ENCODE measurements at regions not wholly inside any gene's neighbourhood (a gene's known extent, or its start where the extent isn't known, plus 50 kb on each side); places are given as distances from the start of the nearest gene placed in this dataset.

DNA sequence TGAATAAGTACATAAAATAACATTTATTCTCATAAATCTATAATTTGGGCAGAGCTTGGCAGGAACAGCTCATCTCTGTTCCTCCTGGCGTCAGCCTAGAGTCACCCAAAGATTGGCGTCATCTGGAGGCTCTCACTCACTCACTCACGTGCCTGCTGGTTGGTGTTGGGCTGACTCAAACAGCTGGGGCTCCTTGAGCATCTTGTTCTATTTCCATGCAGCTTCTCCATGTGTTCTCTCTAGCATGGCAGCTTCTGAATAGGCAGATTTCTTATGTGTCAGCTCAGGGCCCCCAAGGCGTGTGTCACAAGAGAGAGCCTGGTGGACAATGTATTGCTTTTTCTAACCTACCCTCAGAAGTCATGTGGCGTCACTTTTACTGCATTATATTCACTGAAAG is 70.6 kb upstream of the RAB3GAP2 start:
- H3K27me3 ChIP-seq, result no peaks in the 10 kb centered on the region
- in situ Hi-C loops (cut with MboI; ENCODE audit: low pct_ligation_motif_present in 1 of 4, low pct_unique_long_range_greater_than_20kb in 1 of 4, low sequenced_read_pairs in 3 of 4), result no loop called here
- 84 to 89% methylated on average over 4 to 5 of the region's 5 CpGs for WGBS, 2 donors (ENCODE audit: low coverage in 1 of 2)
- no peak overlapping the region for H3K4me3 ChIP-seq
- intact Hi-C loops (cut with DNase I; ENCODE audit: low total_unique reads), result no loop called here
- no peaks in the 10 kb centered on the region for H3K4me1 ChIP-seq
- no peak overlapping the region for H3K27ac ChIP-seq
- H3K36me3 ChIP-seq, result no peaks in the 10 kb centered on the region
- H3K9me3 ChIP-seq, result no peaks in the 10 kb centered on the region
- no peak for DNase-seq
- TF ChIP-seq POLR2AphosphoS5 (IDR thresholded peaks at IDR 0.05) (no peak), CTCF (IDR thresholded peaks at IDR 0.05) (no peak), POLR2A (IDR thresholded peaks at IDR 0.05) (no peak), EP300 (IDR thresholded peaks at IDR 0.05; ENCODE audit: low read depth) (no peak)

GRCh38 chr1:220341126-220341525 is 68.9 kb upstream of the RAB3GAP2 start:
- 67 to 80% methylated on average over 1 of the region's 1 CpG for WGBS, 2 donors (ENCODE audit: low coverage in 1 of 2)
- in situ Hi-C loops (cut with MboI; ENCODE audit: low pct_ligation_motif_present in 1 of 4, low pct_unique_long_range_greater_than_20kb in 1 of 4, low sequenced_read_pairs in 3 of 4) (no loop called here), intact Hi-C loops (cut with DNase I; ENCODE audit: low total_unique reads) (no loop called here)
- DNase-seq, result no peak
- Histone ChIP-seq H3K4me1 (no peaks in the 10 kb centered on the region), H3K27ac (no peak overlapping the region), H3K4me3 (no peak overlapping the region), H3K27me3 (no peaks in the 10 kb centered on the region), H3K9me3 (no peaks in the 10 kb centered on the region), H3K36me3 (no peaks in the 10 kb centered on the region)
- TF ChIP-seq POLR2A (IDR thresholded peaks at IDR 0.05) (no peak), CTCF (IDR thresholded peaks at IDR 0.05) (no peak)

GRCh38 chr1:220339581-220339980 is 67.3 kb upstream of the RAB3GAP2 start:
- intact Hi-C loops (cut with DNase I; ENCODE audit: low total_unique reads), result no loop called here
- H3K27me3 ChIP-seq, result no peaks in the 10 kb centered on the region
- 96 to 100% methylated on average over 1 of the region's 1 CpG for WGBS, 2 donors (ENCODE audit: low coverage in 1 of 2)
- H3K4me3 ChIP-seq, result no peak overlapping the region
- TF ChIP-seq EP300 (IDR thresholded peaks at IDR 0.05; ENCODE audit: low read depth), result no peak
- no peak for TF ChIP-seq POLR2A (IDR thresholded peaks at IDR 0.05)
- no peak for TF ChIP-seq CTCF (IDR thresholded peaks at IDR 0.05)
- TF ChIP-seq POLR2AphosphoS5 (IDR thresholded peaks at IDR 0.05), result no peak
- no peaks in the 10 kb centered on the region for H3K4me1 ChIP-seq
- no peaks in the 10 kb centered on the region for H3K36me3 ChIP-seq
- DNase-seq, result no peak
- H3K9me3 ChIP-seq, result no peaks in the 10 kb centered on the region
- H3K27ac ChIP-seq, result no peak overlapping the region
- in situ Hi-C loops (cut with MboI; ENCODE audit: low pct_ligation_motif_present in 1 of 4, low pct_unique_long_range_greater_than_20kb in 1 of 4, low sequenced_read_pairs in 3 of 4), result no loop called here

DNA sequence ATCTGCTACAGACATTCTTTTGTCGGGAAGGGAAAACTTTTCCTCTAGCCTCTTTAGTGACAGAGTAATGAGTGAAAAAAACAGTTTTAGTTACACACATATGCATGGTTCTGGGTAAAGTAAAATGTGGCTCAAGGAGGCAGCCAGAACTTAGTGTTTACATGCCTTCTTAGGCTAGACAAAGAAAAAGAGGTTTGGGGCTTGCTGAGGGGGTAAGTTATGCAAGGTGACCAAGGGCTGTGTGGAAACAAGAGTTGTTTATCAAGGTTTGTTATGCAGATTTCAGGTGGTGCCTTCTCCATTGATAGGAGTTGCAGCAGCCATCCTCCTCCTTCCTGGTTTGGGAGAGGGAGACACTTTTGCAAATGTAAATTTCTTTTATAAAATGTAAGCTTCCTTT is 66.5 kb upstream of the RAB3GAP2 start:
- no peak overlapping the region for H3K4me3 ChIP-seq
- WGBS, 2 donors (ENCODE audit: low coverage in 1 of 2), result 94% methylated on average over 1 of the region's 1 CpG; no CpG with 5 or more reads in 1 of the 2 donors
- in situ Hi-C loops (cut with MboI; ENCODE audit: low pct_ligation_motif_present in 1 of 4, low pct_unique_long_range_greater_than_20kb in 1 of 4, low sequenced_read_pairs in 3 of 4), result no loop called here
- H3K36me3 ChIP-seq, result no peaks in the 10 kb centered on the region
- TF ChIP-seq POLR2AphosphoS5 (IDR thresholded peaks at IDR 0.05), result no peak
- TF ChIP-seq POLR2A (IDR thresholded peaks at IDR 0.05), result no peak
- TF ChIP-seq EP300 (IDR thresholded peaks at IDR 0.05; ENCODE audit: low read depth), result no peak
- TF ChIP-seq CTCF (IDR thresholded peaks at IDR 0.05), result no peak
- no peaks in the 10 kb centered on the region for H3K4me1 ChIP-seq
- H3K9me3 ChIP-seq, result no peaks in the 10 kb centered on the region
- no peak for DNase-seq
- H3K27ac ChIP-seq, result no peak overlapping the region
- intact Hi-C loops (cut with DNase I; ENCODE audit: low total_unique reads), result no loop called here
- no peaks in the 10 kb centered on the region for H3K27me3 ChIP-seq
